ENCODE measurements at regions not wholly inside any gene's neighbourhood (a gene's known extent, or its start where the extent isn't known, plus 50 kb on each side); places are given as distances from the start of the nearest gene placed in this dataset.
"Not testable (repeated sequence)": the region's sequence is repeated elsewhere in the genome, so short reads cannot be mapped to it uniquely, and the experiment has no call there.

- Histone ChIP-seq H3K27ac (no peak overlapping the region), H3K4me1 (no peaks in the 10 kb centered on the region), H3K4me3 (no peak overlapping the region), H3K36me3 (no peaks in the 10 kb centered on the region), H3K9me3 (no peaks in the 10 kb centered on the region), H3K27me3 (no peaks in the 10 kb centered on the region)
- 27% methylated on average over 4 of the region's 4 CpGs for WGBS
- TF ChIP-seq EP300 (IDR thresholded peaks at IDR 0.05) (no peak), CTCF (IDR thresholded peaks at IDR 0.05) (peak; percentile 16 to 23), POLR2AphosphoS5 (IDR thresholded peaks at IDR 0.05) (no peak)
- no peak for DNase-seq (ENCODE audit: low spot score in 2 of 2)
Observed at GRCh38 chr7:81447351-81447952, 322.4 kb downstream of the HGF start.

- Histone ChIP-seq H3K4me1 (no peaks in the 10 kb centered on the region), H3K9me3 (no peaks in the 10 kb centered on the region), H3K27ac (no peak overlapping the region), H3K27me3 (no peaks in the 10 kb centered on the region), H3K36me3 (no peaks in the 10 kb centered on the region), H3K4me3 (no peak overlapping the region)
- TF ChIP-seq CTCF (IDR thresholded peaks at IDR 0.05) (no peak), POLR2A (IDR thresholded peaks at IDR 0.05) (no peak), EP300 (IDR thresholded peaks at IDR 0.05) (no peak), POLR2AphosphoS5 (IDR thresholded peaks at IDR 0.05) (no peak)
- WGBS = 79% methylated on average over 1 of the region's 1 CpG
- no peak for DNase-seq (ENCODE audit: low spot score in 2 of 2)
Observed at GRCh38 chr7:81446212-81446611, 323.6 kb downstream of the HGF start.

- Histone ChIP-seq H3K27ac (no peak overlapping the region), H3K36me3 (no peaks in the 10 kb centered on the region), H3K4me1 (no peaks in the 10 kb centered on the region), H3K27me3 (no peaks in the 10 kb centered on the region), H3K4me3 (no peak overlapping the region), H3K9me3 (no peaks in the 10 kb centered on the region)
- no peak for DNase-seq (ENCODE audit: low spot score in 2 of 2)
- 97% methylated on average over 1 of the region's 1 CpG for WGBS
- TF ChIP-seq EP300 (IDR thresholded peaks at IDR 0.05) = no peak
- no peak for TF ChIP-seq POLR2A (IDR thresholded peaks at IDR 0.05)
- TF ChIP-seq CTCF (IDR thresholded peaks at IDR 0.05) = no peak
- TF ChIP-seq POLR2AphosphoS5 (IDR thresholded peaks at IDR 0.05) = no peak
Observed at GRCh38 chr7:81445462-81445861, 324.4 kb downstream of the HGF start.

- DNase-seq (ENCODE audit: low spot score in 2 of 2) = no peak
- 67% methylated on average over 1 of the region's 1 CpG for WGBS
- no peak overlapping the region for H3K27ac ChIP-seq
- H3K9me3 ChIP-seq = no peaks in the 10 kb centered on the region
- H3K36me3 ChIP-seq = no peaks in the 10 kb centered on the region
- no peaks in the 10 kb centered on the region for H3K4me1 ChIP-seq
- no peaks in the 10 kb centered on the region for H3K27me3 ChIP-seq
- no peak for TF ChIP-seq POLR2AphosphoS5 (IDR thresholded peaks at IDR 0.05)
- no peak overlapping the region for H3K4me3 ChIP-seq
Observed at GRCh38 chr7:81441750-81442149, 328.1 kb downstream of the HGF start.

GRCh38 chr7:81439591-81439990 lies 330.3 kb downstream of the HGF start:
- Histone ChIP-seq H3K36me3 (no peaks in the 10 kb centered on the region), H3K27me3 (no peaks in the 10 kb centered on the region), H3K9me3 (no peaks in the 10 kb centered on the region), H3K4me3 (no peak overlapping the region), H3K4me1 (no peaks in the 10 kb centered on the region), H3K27ac (no peak overlapping the region)
- DNase-seq (ENCODE audit: low spot score in 2 of 2) = no peak
- TF ChIP-seq POLR2A (IDR thresholded peaks at IDR 0.05) = no peak
- TF ChIP-seq CTCF (IDR thresholded peaks at IDR 0.05) = no peak
- TF ChIP-seq EP300 (IDR thresholded peaks at IDR 0.05) = no peak
- TF ChIP-seq POLR2AphosphoS5 (IDR thresholded peaks at IDR 0.05) = no peak
- WGBS = 55% methylated on average over 1 of the region's 1 CpG

GRCh38 chr7:81437160-81437559 lies 332.7 kb downstream of the HGF start:
- WGBS = 100% methylated on average over 10 of the region's 29 CpGs
- not testable (repeated sequence) for H3K4me1 ChIP-seq, H3K4me3 ChIP-seq

More at GRCh38 chr7:81437160-81437559, 332.7 kb downstream of the HGF start:
- H3K9me3 ChIP-seq; DNase-seq (ENCODE audit: low spot score in 2 of 2); H3K27ac ChIP-seq; H3K36me3 ChIP-seq; H3K27me3 ChIP-seq: not testable (repeated sequence)

Measured in suprapubic skin (tissue), 4 donors.